HG03095 (cell line): ENCODE measurements at regions not wholly inside any gene's neighbourhood (a gene's known extent, or its start where the extent isn't known, plus 50 kb on each side); places are given as distances from the start of the nearest gene placed in this dataset.

Experiments
- ATAC-seq: cut with Tn5 transposase; IDR thresholded peaks from one replicate; pipeline ENCODE4 v1.9.1; 2021; ENCODE audit warnings: moderate library complexity; ENCODE audit not compliant: unreplicated experiment

DNA sequence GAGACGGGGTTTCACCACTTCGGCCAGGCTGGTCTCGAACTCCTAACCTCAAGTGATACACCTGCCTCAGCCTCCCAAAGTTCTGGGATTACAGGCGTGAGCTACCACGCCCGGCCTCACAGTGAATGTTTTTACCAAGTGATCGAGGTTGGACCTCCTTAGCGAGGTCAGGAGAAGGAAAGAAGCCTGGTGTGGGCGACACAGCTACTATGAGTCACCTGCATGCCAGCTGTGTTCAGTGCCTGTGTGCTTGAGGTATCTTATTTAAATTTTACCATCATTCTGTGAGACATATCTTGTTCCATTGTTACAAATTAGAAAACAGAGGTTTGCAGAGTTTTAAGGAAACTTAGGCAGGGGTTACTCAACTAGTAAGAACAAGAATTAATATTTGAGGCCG lies 174.8 kb upstream of the DYNLRB2 start:
- no peak for ATAC-seq

DNA sequence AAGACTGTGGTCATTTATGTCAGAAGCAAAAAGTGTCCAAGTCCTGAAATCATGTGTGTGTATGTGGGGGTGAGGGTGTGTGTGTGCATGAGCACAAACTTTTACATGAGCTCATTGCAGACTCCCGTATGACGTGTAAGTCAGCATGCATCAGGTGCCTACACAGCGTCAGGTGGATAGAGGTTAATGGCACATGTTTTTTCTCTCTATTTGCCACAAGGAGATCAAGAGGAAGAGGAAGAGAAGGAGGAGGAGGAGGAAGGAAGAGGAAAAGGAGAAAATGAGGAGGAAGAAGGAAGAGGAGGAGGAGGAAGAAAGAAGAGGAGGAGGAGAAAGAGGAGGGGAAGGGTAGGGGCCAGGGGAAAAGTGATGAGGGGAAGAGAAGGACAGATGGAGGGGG lies 178.0 kb upstream of the DYNLRB2 start:
- no peak for ATAC-seq

DNA sequence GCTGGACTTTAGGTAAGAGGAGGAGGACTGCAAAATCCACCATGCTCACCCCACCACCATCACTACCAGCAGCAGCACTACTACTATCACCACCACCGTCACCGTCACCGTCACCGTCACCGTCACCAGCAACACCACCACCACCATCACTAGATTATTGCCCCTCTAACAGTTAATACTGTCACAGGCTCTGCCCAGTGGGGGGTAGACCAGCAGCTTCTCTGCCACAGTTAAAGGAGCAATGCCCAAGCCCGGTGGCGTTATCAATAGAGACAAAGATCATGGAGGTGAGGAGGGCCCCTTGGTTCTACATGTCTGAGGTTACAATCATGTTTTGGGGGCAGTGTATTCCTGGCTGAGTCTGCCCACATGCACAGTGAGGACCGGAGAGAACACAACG lies 184.4 kb upstream of the DYNLRB2 start:
- ATAC-seq: no peak

DNA sequence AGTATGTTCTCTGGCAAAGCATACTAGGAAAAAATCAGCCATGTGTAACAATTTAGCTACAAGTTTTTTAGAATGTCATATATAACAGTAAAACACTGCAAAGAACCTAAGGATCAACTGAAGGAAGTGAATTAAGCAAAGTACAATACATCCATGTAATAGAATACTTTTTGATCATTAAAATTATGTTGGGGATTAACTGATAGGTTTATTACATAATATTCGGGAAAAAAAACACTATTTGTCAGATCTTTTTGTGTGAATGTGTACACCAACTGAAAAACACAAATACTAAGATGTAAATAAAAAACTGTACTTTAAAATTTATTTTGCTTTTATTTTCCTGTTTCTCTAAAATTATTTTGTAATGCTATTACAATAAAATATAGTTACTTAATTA lies 185.5 kb upstream of the DYNLRB2 start:
- no peak for ATAC-seq

DNA sequence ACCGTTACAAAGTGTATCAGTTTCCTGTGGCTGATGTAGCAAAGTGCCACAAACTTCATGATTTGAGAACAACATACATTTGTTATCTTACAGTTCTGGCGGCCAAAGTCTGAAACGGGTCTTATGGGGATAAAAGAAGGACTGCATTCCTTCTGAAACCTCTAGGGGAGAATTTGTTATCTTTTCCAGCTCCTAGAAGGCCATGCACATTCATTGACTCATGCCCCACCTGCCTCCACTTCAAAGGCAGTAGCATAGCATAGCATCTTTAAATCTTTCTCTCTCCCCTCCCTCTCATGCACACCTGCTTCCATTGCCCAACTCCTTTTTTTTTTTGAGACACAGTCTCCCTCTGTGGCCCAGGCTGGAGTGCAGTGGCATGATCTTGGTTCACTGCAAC lies 190.7 kb upstream of the DYNLRB2 start:
- ATAC-seq: no peak

DNA sequence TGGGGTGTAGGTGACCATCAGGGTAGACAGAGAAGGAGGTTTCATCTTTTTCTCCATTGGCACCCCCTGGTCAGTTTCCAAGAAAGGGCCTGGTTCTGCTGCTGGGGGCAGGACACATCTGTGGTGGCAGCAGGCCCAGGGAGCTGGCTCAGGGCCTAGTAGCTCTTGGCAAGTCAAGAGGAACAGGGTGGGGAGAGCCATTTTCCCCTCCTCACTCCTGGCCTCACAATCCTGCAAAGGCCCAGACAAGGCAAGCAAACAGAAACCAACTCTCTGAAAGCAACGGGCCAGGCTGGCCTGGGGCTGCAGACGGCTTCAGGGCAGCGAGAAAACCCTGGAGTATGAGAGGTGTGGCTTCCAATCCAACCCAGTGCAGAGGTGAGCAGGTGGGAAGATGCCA lies 192.9 kb upstream of the DYNLRB2 start:
- ATAC-seq: no peak

DNA sequence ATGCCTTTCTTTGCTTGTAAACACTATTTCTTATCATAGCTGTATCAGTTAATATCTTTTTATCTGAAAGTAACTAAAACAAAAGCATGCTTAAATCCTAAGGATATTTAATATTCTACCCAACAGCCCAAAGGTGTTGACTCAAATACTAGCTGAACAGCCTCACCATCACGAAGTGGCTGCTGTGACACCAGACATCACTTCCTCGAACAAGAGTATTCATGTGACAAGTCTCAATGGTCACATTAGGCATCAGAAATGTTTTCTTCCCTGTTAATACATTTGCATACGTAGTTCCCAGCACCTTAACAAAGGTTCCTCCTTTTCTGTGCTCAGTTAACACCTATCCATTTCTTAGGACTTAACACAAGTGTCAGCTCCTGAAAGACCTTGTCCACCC lies 193.8 kb upstream of the DYNLRB2 start:
- no peak for ATAC-seq

DNA sequence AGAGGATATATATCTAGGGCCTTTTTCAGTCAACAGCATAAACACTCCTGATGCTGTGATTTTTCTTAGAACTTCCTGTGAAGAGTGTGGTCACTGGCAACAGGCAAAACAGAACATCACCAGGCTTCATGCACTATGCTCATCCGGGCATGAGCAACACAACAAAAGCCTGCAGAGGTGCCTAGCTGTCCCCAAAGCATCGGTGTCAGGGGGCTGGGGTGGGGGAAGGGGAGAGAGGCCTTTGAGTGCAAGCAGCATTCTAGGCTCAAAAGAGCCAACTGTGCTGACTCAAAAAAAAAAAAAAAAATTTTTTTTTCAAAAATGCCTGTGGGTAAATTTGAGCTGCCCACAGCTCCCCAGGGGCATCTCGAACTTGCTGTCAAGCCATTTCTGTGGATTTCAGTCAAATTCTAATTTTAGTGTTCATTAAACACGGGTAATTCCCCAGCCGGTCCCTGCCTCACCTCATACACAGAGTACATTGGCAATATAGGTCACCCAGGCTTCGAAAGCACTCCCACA lies 194.6 kb upstream of the DYNLRB2 start:
- ATAC-seq: no peak

DNA sequence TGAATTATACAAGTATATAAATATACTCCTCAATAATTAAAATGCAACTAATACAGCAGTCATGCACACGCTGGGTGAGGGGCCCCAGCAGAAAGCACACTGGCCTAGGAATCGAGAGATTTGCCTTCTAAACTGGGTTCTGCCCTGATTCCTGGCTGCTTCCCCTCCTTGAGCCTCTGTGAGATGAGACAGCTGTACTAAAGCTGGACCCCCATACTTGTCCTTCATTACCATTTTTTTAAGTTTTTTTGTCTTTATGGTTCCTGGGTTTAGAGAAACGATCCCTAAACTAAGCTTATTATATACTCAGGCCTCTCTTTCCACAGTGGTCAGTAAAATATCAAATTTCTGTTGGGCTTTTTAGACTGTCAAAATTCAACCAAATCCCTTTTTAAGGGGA lies 195.1 kb upstream of the DYNLRB2 start:
- ATAC-seq: no peak

DNA sequence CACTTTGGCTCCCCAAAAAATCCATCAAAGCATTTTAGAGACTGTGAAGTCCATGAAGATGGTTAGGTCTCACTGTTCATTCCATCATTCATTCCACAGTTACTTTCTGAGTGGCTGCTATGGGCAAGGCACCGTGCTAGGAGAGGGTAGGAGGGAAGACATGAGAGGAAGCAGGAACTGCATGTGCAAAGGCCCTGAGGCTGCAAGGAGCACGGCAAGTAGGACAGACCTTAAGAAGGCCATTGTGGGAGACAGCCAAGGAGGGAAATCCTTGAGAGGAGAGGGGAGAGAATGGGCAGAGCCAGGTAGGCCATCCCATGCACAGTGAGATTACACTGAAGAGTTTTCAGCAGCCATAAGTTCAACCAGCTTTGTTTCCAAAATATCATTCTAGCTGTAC lies 196.2 kb upstream of the DYNLRB2 start:
- no peak for ATAC-seq

DNA sequence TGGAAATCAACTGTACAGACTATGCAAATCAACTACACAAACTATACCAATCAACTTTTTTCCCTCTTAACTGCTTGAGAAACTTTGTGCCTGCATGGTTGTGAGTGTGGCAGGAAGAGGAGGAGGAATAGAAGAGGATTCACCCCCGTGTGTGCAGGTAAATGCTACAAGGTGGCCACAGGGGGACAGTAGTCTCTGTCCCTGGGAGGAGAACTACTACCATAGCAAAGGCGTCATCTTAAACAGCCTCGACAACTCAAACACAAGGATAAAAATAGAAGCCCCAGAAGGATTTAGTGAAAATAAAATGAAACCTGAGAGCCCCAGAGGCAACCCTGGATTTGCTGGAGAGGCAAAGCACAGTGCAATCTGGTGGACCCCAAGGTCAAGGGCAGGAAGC lies 199.5 kb upstream of the DYNLRB2 start:
- no peak for ATAC-seq

DNA sequence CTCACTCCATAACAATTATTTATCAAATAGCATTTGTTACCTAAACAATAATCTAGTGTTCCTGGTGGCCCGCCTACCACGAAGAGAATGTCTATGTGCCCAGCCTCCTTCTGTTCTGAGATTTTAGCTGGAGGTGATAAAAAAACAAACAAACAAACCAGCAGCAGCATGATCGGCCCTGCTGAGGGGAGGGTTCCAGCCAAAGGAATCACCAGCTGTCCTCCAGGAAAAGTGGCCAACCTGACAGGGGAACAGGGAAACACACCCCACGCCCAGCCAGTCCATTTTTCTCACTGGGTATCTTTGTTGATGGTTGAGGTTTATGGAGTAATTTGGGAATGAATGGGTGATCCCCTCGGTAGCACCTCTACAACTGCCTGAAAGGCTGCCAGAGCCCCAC lies 203.0 kb upstream of the DYNLRB2 start:
- ATAC-seq: no peak

DNA sequence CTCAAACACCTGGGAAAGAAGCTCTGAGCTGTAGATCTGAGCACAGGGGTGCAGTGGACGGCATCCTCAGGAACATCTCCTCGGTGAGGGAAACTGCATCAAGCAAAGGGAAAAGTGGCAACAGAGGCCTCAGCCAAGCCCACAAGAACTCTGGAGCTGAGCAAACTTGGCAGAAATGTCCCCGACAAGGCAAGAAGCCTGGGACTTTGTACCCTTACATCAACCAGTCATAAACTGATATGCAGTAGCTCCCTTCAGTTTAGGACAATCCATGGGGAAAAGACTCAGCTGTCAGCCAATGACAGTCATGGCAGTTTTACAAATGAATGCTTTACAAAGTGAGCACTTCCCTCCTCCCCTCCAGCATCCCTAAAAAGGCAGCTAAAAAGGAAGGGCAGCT lies 210.0 kb upstream of the DYNLRB2 start:
- no peak for ATAC-seq

DNA sequence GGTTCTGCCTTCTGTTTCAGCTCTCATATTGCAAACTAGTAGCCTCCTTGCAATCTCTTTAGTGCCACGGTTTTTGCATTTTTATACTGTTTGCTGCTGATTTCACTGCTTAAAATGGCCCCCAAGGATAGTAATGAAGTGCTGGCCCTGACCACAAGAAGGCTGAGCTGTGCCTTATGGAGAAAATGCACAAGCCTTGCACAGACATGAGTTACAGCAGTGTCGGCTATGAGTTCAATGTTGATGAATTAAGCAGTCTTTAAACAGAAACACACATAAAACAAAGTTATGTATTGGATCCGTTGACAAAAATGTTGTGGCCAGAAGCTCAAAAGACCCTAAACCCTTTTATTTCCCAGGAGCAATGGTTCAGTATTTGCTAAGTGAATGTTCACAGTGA lies 210.6 kb upstream of the DYNLRB2 start:
- ATAC-seq: no peak

DNA sequence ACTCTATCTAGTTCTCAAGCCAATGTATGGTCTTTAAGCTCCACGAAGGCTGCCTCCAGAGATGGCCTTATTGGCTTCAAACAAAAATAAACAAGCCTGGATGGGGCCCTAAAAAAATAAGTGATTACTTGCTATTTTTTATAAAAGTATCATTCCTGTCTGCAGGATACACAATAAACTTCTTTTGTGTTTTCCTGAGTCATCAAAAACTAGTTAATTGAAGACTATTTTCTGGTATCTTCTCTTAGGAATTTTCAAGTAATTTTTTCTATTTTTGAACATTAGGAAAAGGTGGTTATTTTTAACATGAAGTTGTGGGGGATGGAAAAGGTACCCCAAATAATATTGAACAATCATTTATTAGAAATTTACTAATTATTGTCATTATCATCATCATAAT lies 213.1 kb upstream of the DYNLRB2 start:
- ATAC-seq: no peak

DNA sequence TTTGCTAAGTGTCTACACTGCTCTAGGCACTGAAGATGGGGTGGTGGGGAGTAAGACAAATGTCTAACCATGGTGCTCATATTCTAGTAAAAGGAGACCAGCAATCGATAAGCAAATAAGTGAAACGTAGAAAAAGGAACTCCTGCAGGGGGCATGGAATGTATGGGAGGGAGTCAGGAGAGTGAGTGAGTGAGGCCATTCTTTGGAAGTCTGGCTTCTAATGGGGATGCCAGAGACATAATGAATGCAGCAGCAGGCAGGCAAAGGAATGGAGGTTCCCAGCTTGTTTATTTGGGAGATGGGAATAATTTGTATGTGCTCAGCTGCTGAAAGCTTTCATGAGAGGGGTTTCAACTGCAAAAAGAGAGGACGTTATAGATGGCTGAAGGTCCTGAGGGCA lies 216.4 kb upstream of the DYNLRB2 start:
- ATAC-seq: no peak

DNA sequence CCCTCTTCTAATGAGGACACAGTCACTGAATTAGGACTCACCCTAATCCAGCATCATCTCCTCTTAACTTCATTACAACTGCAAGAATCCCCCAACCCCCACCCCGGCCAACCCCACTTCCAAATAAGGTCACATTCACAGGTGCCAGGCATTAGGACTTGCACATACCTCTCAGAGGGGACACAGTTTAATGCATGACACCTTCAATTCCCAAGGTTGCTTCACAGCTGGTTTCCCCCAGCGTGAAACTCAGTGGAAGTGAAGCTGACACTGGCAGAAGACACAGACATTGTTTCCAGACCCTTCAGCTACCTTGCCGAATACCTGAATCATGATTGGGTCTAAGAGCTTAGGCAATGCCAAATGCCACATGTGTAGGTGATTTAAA lies 217.0 kb upstream of the DYNLRB2 start:
- ATAC-seq: no peak

DNA sequence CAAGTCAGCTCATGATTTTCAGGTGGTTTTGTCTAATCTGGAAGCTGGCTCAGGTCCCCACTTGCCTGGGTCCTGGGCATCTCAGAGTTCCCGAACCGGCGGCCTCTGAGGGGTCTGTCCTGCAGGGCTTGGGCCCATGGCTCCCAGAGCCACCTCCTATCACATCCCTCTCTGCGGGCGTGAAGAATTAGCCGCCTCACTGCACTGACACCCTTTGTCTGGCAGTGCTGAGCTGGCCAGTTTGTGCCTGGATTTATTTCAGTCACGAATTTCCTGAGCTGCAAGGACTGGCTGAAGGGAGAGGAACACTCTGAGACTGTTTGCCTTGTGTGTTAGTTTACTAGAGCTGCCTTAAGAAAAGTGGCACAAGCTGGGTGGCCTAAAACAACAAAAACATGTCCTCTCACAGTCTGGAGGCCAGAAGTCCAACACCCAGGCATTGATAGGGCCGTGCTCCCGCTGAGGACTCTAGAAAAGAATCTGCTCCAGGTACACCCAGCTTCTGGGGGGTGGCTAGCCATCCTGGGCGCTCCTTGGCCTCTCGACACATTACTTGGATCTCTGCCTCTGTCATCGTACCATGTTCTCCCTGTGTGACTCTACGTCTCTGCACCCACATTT lies 217.5 kb upstream of the DYNLRB2 start:
- ATAC-seq: no peak

DNA sequence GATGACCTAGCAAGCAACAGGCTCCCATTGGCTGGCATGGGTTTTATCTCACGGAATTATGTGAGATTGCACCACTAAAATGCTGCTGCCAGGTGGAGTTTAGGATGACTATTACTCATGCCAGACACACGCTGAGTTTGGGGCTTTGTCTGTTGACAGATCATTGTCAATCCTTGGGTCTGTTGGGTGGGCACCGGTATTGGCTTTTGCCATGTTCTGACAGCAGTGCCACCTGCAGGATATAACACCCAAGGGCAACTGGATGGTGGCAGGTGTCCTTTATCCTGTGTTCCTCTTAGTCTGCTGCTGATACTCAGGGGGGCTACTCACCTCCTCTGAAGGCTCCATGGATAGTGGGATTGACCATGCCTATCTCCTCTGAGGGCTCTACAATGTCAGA lies 221.6 kb upstream of the DYNLRB2 start:
- no peak for ATAC-seq

DNA sequence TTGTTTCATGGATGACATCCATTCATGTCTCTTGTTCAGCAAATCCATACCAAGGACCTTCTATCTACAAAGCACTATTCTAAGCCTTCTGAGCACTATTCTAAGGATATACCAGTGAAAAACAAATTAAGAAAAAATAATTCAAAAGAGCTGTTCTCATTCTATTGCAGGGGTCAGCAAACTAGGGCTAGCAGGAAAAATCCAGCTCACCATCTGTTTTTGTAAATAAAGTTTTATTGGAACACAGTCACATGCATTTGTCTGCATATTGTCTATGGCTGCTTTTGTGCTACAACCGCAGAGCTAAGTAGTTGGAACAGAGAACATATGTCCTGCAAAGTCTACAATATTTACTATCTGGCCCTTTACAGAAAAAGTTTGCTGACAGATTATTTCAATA lies 222.7 kb upstream of the DYNLRB2 start:
- no peak for ATAC-seq

DNA sequence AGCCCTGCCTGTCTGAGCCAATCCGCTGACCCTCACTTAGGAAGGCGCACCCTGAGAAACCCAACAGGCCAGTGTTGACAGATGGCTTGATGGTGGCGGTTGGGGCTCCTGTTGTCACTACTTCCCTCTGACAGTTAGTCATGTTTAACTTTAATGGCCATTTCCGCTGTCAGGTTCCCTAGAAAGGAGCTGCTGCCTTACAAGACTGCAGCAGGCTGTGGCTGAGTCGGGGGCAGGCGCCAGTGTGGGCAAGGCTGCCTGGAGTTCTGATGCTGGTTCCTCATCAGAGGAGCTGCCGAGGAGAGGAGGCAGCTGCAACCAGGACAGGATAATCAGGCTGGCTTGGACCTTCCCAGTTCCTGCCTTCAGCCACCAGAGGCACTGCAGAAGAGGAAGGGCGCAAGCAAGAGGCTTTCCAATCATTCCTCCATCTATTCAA lies 223.2 kb upstream of the DYNLRB2 start:
- no peak for ATAC-seq

DNA sequence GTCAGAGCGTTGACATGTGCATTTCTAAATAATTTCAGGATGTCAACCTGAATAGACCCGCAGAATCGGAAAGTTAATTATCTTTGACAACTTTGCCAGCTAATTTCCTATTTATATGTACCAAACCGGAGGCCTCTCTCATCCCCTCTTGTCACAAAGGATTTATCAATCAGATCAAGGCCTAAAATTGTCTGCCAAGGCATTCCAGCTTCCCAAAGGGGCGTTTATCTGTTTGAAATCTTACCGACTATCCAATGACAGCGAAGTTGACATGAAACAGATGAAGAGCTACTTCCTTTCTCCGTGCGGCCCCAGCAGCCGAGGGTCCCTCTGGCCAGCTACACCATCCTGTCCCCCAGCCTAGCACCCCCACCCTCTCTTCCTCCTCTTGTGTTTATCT lies 223.7 kb upstream of the DYNLRB2 start:
- no peak for ATAC-seq

DNA sequence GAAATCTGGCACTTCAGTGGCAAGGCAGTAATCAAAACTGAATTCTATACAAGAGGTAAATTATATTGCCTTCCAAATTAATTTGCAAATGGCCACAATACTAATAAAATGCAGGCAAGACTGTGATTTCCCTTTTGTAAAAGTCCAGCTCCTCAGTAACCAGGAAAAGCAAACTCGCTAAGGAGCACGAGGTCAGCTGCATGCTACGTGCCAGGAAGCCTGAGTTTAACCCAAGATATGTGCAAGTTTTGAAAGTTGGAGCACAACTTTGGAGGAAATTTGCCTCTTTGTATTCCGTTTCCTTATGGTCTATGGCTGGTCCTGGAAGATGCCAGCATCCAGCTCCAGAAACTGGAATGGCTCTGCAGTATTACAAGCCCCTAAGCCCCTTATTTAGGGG lies 226.8 kb upstream of the DYNLRB2 start:
- no peak for ATAC-seq
